Lung (tissue), 11 donors: ENCODE measurements at regions not wholly inside any gene's neighbourhood (a gene's known extent, or its start where the extent isn't known, plus 50 kb on each side); places are given as distances from the start of the nearest gene placed in this dataset.

Experiments
- ATAC-seq: fragments of 200-7000 bp; cut with Tn5 transposase; one replicate; pipeline ENCODE4 v1.9.1; 2020; ENCODE audit warnings: moderate number of reproducible peaks; ENCODE audit not compliant: insufficient read depth, low FRiP score
- DNase-seq, 3 donors: peaks; one replicate each; pipeline ENCODE4 v3.0.0-alpha.2; 2013 to 2017
- H3K27ac ChIP-seq, 2 donors: one replicate each; pipeline ENCODE4 v1.5.1; 2013; ENCODE audit warnings: mild to moderate bottlenecking in 2 of 2, moderate library complexity in 2 of 2, control low read depth in 1 of 2, inconsistent platforms in 1 of 2, low read depth in 1 of 2, low read length in 1 of 2
- H3K27me3 ChIP-seq, 3 donors: one replicate each; pipeline ENCODE4 v1.5.1; 2013; ENCODE audit warnings: low read length in 2 of 3; ENCODE audit not compliant: control insufficient read depth in 3 of 3, insufficient read depth in 3 of 3
- H3K36me3 ChIP-seq, 4 donors: one replicate each; pipeline ENCODE4 v1.5.1; 2013; ENCODE audit warnings: low read length in 4 of 4, mild to moderate bottlenecking in 1 of 4, moderate library complexity in 1 of 4; ENCODE audit not compliant: control insufficient read depth in 4 of 4, insufficient read depth in 4 of 4
- H3K4me1 ChIP-seq, 5 donors: one replicate each; pipeline ENCODE4 v1.5.1; 2013; ENCODE audit warnings: low read length in 5 of 5, mild to moderate bottlenecking in 2 of 5, moderate library complexity in 1 of 5; ENCODE audit not compliant: control insufficient read depth in 5 of 5, insufficient read depth in 5 of 5
- H3K4me3 ChIP-seq: one replicate; pipeline ENCODE4 v1.5.1; 2013; ENCODE audit warnings: mild to moderate bottlenecking, control low read depth, moderate library complexity
- H3K9ac ChIP-seq, 2 donors: one replicate each; pipeline ENCODE4 v1.5.1; 2013; ENCODE audit warnings: low read length in 2 of 2, control low read depth in 1 of 2; ENCODE audit not compliant: insufficient read depth in 1 of 2
- H3K9me3 ChIP-seq, 4 donors: one replicate each; pipeline ENCODE4 v1.5.1; 2013; ENCODE audit warnings: low read length in 3 of 4, mild to moderate bottlenecking in 1 of 4, moderate library complexity in 1 of 4; ENCODE audit not compliant: control insufficient read depth in 4 of 4, insufficient read depth in 3 of 4
- WGBS, 2 donors: extraction: QIAGEN DNeasy Blood & Tissue Kit; methylation state at CpG; one replicate each; pipeline ENCODE4 v1.1.7; 2013; 5-methylcytosine and 5-hydroxymethylcytosine counted together
- TF ChIP-seq, protein P1 (sequence below): IDR thresholded peaks from 2 replicates; pipeline ENCODE4 v1.5.1; 2012; ENCODE audit warnings: mild to moderate bottlenecking; ENCODE audit errors: control extremely low read depth, extremely low read depth
- donor health status: control.
- donor health status: control.
- donor health status: Bipolar disorder and iron deficiency.
- donor health status: healthy.
- donor health status: DM: yes; HTN: yes; CAD: no.

DNA sequence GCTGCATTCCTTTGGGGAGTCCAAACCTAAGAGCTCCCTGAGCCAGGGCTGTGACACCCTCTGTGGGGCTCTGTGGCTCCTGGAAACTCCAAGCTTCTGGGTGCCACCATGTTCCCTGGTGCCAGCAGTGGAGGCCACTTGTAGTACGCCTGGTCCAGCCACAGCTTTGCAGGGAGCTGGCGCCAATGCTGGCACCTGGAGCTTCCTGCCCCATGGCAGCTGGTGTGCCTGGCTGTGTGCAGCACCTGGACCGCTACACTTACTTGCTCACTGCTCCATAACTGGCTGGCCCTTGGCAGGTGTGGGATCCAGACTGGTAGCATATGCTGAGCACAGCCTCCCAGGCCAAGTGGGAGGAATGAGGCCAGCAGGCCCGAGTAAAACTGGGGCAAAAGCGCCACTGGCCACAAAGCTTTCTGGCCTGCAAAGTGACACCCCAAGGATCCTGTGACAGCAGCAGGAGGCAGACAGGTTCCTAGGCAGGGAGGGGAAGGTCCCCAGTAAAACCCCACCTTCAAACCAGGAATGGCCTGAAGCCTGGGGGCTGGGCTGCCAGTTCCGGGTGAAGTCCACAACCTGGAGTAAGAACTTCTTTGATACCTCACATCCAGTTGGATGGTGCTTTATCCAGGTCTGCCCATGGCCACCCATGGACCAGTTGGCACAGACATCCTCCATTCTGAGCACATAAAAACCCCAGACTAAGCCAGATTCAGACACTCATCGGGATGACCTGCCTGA lies 461.0 kb downstream of the TBC1D32 start:
- Histone ChIP-seq H3K4me3 (no peak overlapping the region), H3K27me3 (no peaks in the 10 kb centered on the region), H3K4me1 (no peaks in the 10 kb centered on the region), H3K9me3 (peaks cover 0 to 9% (median 0%) of the 10 kb centered on the region in 4 donors), H3K9ac (no peak overlapping the region), H3K36me3 (no peaks in the 10 kb centered on the region), H3K27ac (no peak overlapping the region)
- ATAC-seq (no peak), DNase-seq (no peak)
- 94 to 95% methylated on average over 7 of the region's 7 CpGs for WGBS, 2 donors
- TF ChIP-seq, protein P1, sequence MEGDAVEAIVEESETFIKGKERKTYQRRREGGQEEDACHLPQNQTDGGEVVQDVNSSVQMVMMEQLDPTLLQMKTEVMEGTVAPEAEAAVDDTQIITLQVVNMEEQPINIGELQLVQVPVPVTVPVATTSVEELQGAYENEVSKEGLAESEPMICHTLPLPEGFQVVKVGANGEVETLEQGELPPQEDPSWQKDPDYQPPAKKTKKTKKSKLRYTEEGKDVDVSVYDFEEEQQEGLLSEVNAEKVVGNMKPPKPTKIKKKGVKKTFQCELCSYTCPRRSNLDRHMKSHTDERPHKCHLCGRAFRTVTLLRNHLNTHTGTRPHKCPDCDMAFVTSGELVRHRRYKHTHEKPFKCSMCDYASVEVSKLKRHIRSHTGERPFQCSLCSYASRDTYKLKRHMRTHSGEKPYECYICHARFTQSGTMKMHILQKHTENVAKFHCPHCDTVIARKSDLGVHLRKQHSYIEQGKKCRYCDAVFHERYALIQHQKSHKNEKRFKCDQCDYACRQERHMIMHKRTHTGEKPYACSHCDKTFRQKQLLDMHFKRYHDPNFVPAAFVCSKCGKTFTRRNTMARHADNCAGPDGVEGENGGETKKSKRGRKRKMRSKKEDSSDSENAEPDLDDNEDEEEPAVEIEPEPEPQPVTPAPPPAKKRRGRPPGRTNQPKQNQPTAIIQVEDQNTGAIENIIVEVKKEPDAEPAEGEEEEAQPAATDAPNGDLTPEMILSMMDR: no peak

DNA sequence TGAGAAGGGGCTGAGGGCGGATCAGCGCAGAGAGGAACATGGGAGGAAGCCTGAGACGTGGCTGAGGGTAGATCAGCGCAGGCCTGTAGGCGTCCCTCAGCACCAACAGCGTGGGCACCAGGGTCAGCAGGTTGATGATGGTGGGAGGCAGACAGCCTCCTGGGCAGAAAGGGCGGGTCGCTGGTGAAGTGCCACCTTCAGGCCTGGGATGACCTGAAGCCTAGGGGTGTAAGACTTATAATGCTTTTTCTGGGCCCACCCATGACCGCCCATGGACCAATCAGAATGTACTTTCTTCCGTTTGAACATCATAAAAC lies 462.1 kb downstream of the TBC1D32 start:
- no peak overlapping the region for H3K27ac ChIP-seq
- WGBS, 2 donors: 92 to 95% methylated on average over 10 of the region's 10 CpGs
- DNase-seq: no peak
- ATAC-seq: no peak
- TF ChIP-seq, protein P1: no peak
- H3K9ac ChIP-seq: no peak overlapping the region
- no peak overlapping the region for H3K4me3 ChIP-seq
- no peaks in the 10 kb centered on the region for H3K4me1 ChIP-seq
- peaks cover 0 to 9% (median 0%) of the 10 kb centered on the region in 4 donors for H3K9me3 ChIP-seq
- H3K36me3 ChIP-seq: no peaks in the 10 kb centered on the region
- H3K27me3 ChIP-seq: no peaks in the 10 kb centered on the region

DNA sequence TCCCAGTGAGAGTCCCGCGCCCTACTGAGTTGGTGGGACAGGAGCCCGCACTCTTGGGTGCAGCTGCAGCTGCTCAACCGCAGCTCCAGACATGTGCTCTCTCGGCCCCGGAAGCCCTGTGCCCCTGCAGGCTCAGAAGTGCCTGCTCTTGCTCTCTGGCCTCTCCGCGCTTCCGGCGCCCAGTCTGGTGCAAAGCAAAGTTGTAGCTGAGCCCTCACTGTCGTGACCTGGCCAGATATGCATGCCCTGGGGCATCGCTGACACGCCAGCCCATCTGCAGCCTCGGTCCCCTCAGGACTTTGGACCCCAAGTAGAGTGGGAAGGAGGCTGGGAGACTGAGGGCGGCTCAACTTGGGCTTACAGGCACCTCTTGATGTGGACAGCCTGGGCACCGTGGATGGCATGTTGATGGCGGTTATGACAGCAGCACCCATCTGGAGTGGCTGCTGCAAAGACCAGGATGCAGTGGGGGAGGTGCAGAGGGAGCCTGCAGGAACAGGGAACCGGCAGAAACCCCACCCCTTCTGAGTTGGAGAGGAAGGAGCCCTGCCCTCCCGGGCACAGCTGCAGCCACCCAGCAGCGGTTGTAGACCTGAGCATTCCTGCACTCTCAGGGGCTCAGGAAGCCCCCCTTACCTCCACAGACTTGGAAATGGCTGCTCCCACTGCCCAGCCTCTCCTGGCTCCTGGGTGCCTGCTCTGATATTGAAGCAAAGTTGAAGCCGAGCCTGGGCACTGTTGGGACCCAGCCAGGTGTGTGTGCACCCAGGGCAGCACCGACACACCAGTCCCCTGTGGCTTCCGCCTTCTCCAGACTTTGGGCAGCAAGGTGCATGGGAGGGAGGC lies 462.6 kb downstream of the TBC1D32 start:
- Histone ChIP-seq H3K4me3 (no peak overlapping the region), H3K9ac (no peak overlapping the region), H3K36me3 (no peaks in the 10 kb centered on the region), H3K27ac (no peak overlapping the region), H3K9me3 (peaks cover 0 to 9% (median 0%) of the 10 kb centered on the region in 4 donors), H3K27me3 (no peaks in the 10 kb centered on the region), H3K4me1 (no peaks in the 10 kb centered on the region)
- TF ChIP-seq, protein P1: no peak
- no peak for DNase-seq
- WGBS, 2 donors: 78 to 84% methylated on average over 23 of the region's 23 CpGs
- no peak for ATAC-seq
